NCI-H524 (cell line): ENCODE measurements at regions not wholly inside any gene's neighbourhood (a gene's known extent, or its start where the extent isn't known, plus 50 kb on each side); places are given as distances from the start of the nearest gene placed in this dataset.

Source experiments
- DNase-seq, 2 experiments: peaks; one replicate each; lab custom pipeline; 2025; lab: John Stamatoyannopoulos, UW

- DNase-seq = no peak
Observed at GRCh38 chrX:45872480-45872879, 671.8 kb upstream of the DIPK2B start.

DNA sequence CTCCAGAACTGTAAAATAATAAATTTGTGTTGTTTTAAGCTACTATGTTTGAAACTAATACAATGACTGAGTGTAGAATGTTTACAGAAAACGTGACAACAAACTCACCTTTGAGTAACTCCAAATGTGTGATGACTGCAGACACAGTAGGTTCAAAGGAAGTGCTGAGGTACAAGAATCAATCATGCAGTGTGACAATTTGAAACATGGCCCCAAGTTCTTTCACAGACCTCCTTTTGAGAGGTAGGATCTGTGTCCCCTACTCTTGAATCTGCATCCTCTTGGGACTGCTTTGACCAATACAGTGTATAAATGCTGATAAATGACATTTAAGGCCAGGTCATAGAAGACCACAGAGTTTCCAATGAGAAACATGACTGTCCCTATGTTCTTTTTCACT lies 667.7 kb upstream of the DIPK2B start:
- no peak for DNase-seq

GRCh38 chrX:45862801-45863200 lies 662.1 kb upstream of the DIPK2B start:
- no peak for DNase-seq

DNA sequence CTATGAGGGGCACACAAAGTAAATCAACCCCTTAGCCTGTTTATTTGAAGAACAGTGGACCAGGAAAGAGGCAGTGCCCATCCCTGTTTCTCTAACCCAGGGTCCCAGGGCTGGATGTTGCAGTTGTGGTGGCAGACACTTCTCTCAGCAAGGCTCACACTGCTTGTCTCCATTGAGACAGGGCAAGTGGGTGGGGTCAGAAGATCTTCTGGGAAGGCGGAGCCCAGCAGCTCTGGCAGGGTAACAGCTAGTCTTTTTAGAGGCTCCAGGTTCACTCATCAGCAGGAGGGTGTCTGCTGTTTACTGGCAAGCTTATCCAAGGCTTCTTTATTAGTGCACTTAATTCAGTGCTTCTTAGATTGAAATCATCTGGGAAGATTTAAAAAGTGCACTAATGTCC lies 659.8 kb upstream of the DIPK2B start:
- no peak for DNase-seq

GRCh38 chrX:45859407-45859806 lies 658.7 kb upstream of the DIPK2B start:
- no peak for DNase-seq

DNA sequence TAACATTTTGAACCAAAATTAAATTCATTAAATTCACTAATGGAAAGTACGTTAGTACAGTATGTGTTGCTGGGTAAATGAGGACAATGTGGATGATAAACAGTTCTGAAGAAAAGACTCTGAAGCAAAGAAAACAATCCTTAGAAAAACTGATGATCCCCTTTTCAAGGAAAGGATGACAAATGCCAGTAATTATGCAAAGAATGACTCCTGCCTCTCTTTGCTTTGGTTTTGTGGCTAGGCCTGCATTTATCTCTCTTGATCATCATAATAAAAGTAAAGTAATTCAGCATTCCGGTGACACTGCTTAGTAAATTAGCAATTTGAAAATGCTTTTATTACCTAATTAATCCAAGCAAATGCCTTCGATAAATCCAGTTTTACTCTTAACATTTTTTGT lies 652.2 kb upstream of the DIPK2B start:
- DNase-seq = no peak

GRCh38 chrX:45851434-45851991 lies 650.8 kb upstream of the DIPK2B start:
- peak; percentile 53 to 73 for DNase-seq

- peak; percentile 20 to 63 for DNase-seq
Observed at GRCh38 chrX:45850775-45851433, 650.2 kb upstream of the DIPK2B start.

DNA sequence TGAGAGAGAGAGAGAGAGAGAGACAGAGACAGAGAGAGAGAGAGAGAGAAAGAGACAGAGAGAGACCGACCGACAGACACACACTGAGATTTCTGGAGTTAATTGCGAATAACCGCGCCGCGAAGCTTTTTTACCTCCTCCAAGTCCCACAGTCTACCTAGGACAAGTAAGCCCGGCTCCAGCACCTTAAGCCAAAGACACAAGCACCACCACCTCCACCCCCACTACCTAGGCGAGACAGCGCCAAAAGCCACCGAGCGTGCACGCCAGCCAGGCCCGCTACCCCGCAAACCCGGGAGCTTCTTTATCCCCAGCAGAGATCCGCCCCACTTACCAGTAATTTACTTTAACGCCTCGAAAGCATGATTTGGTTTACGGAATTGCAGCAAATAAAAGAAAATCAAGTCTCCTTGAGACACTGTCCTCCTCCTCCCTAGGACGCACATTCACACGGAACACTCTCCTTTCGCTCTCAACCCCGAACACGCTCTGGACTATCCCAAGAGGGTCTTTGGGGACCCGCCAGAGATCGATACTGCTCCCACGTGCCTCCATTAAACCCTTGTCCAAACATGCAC lies 649.6 kb upstream of the DIPK2B start:
- DNase-seq = peak; percentile 13 to 45

DNA sequence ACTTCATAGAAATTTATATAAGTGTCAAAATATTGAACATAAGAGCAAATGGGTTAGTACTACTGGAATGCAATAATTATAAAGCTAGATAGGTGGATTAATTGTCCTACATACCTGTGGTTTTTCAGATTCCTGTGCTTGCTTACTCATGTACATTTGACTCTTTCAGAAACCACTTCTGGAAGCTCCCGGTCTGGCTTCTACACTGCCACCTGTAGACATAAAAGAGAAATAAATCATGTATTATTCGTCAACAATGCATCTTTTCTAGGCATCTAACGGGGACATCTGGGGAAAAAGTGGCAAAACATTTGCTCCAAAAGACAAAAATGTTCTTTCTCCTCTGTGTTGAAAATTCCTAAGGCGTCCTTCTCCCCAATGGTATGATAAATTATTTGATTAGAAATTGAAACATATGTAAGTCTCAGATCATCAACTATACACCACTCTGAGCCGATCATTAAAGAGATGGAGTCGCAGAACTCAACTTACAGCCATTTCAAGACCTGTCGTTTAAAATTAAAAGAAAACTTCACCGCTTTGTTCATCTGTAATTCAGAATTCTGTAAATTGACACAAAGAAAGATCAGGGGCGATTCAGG lies 648.7 kb upstream of the DIPK2B start:
- DNase-seq = peak; percentile 9 to 48

GRCh38 chrX:45847961-45848360 lies 647.3 kb upstream of the DIPK2B start:
- DNase-seq = no peak

GRCh38 chrX:45846328-45846727 lies 645.7 kb upstream of the DIPK2B start:
- no peak for DNase-seq

GRCh38 chrX:45845142-45845541 lies 644.5 kb upstream of the DIPK2B start:
- no peak for DNase-seq

DNA sequence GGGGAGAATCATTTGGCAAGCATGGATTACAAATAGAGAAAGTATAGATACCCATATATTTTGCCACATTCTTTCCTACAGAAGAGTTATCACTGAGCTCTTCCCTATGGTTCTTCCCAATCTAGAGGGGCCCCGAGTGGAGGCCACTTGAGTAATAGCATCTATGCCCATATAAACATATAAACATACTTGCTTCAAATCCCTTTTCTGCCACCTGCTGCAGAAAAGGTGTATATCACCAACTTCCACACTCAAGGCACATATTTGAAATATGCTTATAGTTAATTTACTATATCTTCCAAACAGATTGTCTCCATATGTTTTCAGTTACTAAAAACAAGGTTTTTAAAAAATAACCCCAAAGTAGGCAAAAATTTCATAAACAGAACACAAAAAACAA lies 642.8 kb upstream of the DIPK2B start:
- peak in 1 of 2 experiments; percentile 26 for DNase-seq

DNA sequence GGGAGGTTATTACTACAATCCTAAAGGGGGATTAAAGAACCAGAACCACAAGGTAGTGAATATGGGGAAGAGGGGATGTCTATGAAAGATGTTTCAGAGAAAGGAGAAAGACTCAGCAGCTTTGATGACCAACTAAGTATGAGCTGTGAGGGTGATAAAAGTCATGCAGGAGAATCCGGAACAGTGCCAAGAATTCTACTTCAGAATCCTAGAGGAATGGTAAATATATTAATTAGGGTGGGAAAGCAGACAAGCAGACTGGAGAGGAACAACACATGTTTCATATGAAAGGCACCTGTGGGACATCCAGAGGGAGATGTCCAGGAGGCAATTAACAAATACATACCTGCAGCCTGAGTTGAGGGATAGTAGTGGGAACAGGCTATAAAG lies 642.2 kb upstream of the DIPK2B start:
- DNase-seq = no peak

DNA sequence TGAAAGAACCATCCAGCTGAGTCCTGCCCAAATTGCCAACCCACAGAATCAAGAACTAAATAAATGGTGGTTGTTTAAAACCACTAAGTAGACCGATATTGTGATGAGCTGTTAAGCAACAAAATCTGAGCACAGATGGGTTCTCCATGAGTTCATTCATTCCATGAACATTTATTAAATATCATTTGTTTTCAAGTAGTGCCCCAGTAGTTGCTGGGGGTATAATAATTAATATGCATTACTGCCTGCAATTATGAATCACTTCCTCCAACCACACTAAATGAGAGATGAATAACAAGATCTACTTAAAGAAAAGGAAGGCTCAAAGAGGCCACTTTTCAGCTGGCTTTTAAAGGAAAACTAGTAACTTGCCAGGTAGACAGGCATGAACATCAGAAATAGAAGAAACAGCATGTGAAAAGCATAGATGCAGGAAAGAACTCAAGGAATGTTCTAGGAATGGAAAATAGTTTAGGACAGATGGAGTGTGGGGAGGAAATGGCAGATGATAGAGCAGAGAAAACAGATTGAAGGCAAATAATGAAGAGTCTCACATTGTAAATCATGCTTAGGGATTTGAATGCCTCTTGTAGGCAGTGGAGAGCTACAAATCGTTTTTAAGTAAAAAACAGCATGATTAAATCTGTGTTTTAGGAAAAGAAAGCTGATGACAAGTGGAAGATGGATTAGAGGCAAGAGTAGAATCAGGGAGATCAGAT lies 641.7 kb upstream of the DIPK2B start:
- peak; percentile 42 to 80 for DNase-seq

GRCh38 chrX:45840411-45840950 lies 639.8 kb upstream of the DIPK2B start:
- DNase-seq = peak; percentile 56 to 87

- DNase-seq = no peak
Observed at GRCh38 chrX:45830343-45830742, 629.7 kb upstream of the DIPK2B start.

- DNase-seq = peak in 1 of 2 experiments; percentile 44
Observed at GRCh38 chrX:45824471-45824870, 623.8 kb upstream of the DIPK2B start.

GRCh38 chrX:45823536-45823935 lies 622.9 kb upstream of the DIPK2B start:
- no peak for DNase-seq

- no peak for DNase-seq
Observed at GRCh38 chrX:45822124-45822523, 621.4 kb upstream of the DIPK2B start.

GRCh38 chrX:45818913-45819312 lies 618.2 kb upstream of the DIPK2B start:
- DNase-seq = no peak
